Right lobe of liver (tissue), 4 donors: ENCODE measurements at regions not wholly inside any gene's neighbourhood (a gene's known extent, or its start where the extent isn't known, plus 50 kb on each side); places are given as distances from the start of the nearest gene placed in this dataset.

Source experiments
- CTCF ChIP-seq, 4 donors: fragments of 200-600 bp in 3 of 4; fragments of 450-650 bp in 1 of 4; IDR thresholded peaks; one replicate each; pipeline versions ENCODE4 v1.5.1 to v1.8.0; 2016 to 2022; ENCODE audit warnings: antibody characterized with exemption in 4 of 4, mild to moderate bottlenecking in 2 of 4
- POLR2A ChIP-seq: fragments of 450-650 bp; IDR thresholded peaks from one replicate; pipeline ENCODE4 v1.6.1; 2017; ENCODE audit warnings: antibody characterized with exemption, mild to moderate bottlenecking
- donor health status: DM: no; HTN: no; CAD: no.
- donor health status: DM: no; HTN: no; CAD: no.
- donor health status: DM: no; HTN: yes; CAD: no.

- TF ChIP-seq CTCF (IDR thresholded peaks at IDR 0.05) (no peak), POLR2A (no peak)
Measured at GRCh38 chr5:67509402-67510186, 313.0 kb upstream of the CD180 start.
